ENCODE measurements at regions not wholly inside any gene's neighbourhood (a gene's known extent, or its start where the extent isn't known, plus 50 kb on each side); places are given as distances from the start of the nearest gene placed in this dataset.
"Not testable (repeated sequence)": the region's sequence is repeated elsewhere in the genome, so short reads cannot be mapped to it uniquely, and the experiment has no call there.

- no peak for DNase-seq
Observed at GRCh38 chr15:62218841-62219240, 53.8 kb upstream of the C2CD4B start.

GRCh38 chr15:62219799-62220198, 54.7 kb upstream of the C2CD4B start:
- no peak for DNase-seq

GRCh38 chr15:62223020-62223419, 57.9 kb upstream of the C2CD4B start:
- DNase-seq = no peak

GRCh38 chr15:62228604-62229003, 63.5 kb upstream of the C2CD4B start:
- DNase-seq = no peak

GRCh38 chr15:62231856-62232255, 66.8 kb upstream of the C2CD4B start:
- DNase-seq = no peak

GRCh38 chr15:62240121-62241096, 75.3 kb upstream of the C2CD4B start:
- DNase-seq = no peak

- no peak for DNase-seq
Observed at GRCh38 chr15:62241135-62241770, 76.2 kb upstream of the C2CD4B start.

- no peak for DNase-seq
Observed at GRCh38 chr15:62242999-62243398, 77.9 kb upstream of the C2CD4B start.

GRCh38 chr15:62244762-62245161, 79.7 kb upstream of the C2CD4B start:
- no peak for DNase-seq

GRCh38 chr15:62248277-62248984, 83.3 kb upstream of the C2CD4B start:
- DNase-seq = no peak

- DNase-seq = no peak
Observed at GRCh38 chr15:62249501-62249900, 84.4 kb upstream of the C2CD4B start.

GRCh38 chr15:62250186-62250585, 85.1 kb upstream of the C2CD4B start:
- DNase-seq = no peak

GRCh38 chr15:62250978-62251377, 85.9 kb upstream of the C2CD4B start:
- no peak for DNase-seq

- DNase-seq = no peak
Observed at GRCh38 chr15:62253294-62253693, 88.2 kb upstream of the C2CD4B start.

- DNase-seq = peak; percentile 29
Observed at GRCh38 chr15:62254137-62254934, 89.3 kb upstream of the C2CD4B start.

- not testable (repeated sequence) for DNase-seq
Observed at GRCh38 chr15:62256430-62256829, 91.3 kb upstream of the C2CD4B start.

GRCh38 chr15:62257996-62258521, 93.0 kb upstream of the C2CD4B start:
- no peak for DNase-seq

- no peak for DNase-seq
Observed at GRCh38 chr15:62262305-62262941, 97.3 kb upstream of the C2CD4B start.

GRCh38 chr15:62264196-62264595, 99.1 kb upstream of the C2CD4B start:
- DNase-seq = no peak

- no peak for DNase-seq
Observed at GRCh38 chr15:62269504-62269903, 104.4 kb upstream of the C2CD4B start.

GRCh38 chr15:62270216-62270921, 105.3 kb upstream of the C2CD4B start:
- no peak for DNase-seq
